ENCODE measurements at regions not wholly inside any gene's neighbourhood (a gene's known extent, or its start where the extent isn't known, plus 50 kb on each side); places are given as distances from the start of the nearest gene placed in this dataset.
"Not testable (repeated sequence)": the region's sequence is repeated elsewhere in the genome, so short reads cannot be mapped to it uniquely, and the experiment has no call there.

DNA sequence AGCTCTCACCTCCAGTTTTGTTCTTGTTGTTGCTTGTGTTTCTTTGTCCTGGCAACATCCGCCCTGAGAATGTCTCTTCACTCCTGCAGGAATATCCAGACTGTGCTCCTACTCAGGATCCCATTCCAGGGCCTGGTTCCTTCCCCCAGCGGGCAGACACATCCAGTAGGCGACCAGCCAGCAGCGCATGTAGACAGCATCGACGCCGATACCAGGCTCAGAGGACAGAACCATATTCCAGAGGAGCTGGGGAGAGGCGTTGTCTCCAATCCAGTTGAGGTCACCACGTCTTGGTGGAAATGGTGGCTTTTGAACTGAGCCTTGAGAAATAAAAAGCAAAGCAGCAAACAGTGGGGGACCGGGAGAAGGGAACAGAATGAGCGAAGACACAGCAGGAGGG, 114.6 kb upstream of the THBS2 start:
- H3K4me3 ChIP-seq (ENCODE audit: low read depth, low read length) = no peak overlapping the region
- TF ChIP-seq, protein P1, sequence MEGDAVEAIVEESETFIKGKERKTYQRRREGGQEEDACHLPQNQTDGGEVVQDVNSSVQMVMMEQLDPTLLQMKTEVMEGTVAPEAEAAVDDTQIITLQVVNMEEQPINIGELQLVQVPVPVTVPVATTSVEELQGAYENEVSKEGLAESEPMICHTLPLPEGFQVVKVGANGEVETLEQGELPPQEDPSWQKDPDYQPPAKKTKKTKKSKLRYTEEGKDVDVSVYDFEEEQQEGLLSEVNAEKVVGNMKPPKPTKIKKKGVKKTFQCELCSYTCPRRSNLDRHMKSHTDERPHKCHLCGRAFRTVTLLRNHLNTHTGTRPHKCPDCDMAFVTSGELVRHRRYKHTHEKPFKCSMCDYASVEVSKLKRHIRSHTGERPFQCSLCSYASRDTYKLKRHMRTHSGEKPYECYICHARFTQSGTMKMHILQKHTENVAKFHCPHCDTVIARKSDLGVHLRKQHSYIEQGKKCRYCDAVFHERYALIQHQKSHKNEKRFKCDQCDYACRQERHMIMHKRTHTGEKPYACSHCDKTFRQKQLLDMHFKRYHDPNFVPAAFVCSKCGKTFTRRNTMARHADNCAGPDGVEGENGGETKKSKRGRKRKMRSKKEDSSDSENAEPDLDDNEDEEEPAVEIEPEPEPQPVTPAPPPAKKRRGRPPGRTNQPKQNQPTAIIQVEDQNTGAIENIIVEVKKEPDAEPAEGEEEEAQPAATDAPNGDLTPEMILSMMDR (IDR thresholded peaks at IDR 0.05; ENCODE audit: low read depth, low read length) = no peak

DNA sequence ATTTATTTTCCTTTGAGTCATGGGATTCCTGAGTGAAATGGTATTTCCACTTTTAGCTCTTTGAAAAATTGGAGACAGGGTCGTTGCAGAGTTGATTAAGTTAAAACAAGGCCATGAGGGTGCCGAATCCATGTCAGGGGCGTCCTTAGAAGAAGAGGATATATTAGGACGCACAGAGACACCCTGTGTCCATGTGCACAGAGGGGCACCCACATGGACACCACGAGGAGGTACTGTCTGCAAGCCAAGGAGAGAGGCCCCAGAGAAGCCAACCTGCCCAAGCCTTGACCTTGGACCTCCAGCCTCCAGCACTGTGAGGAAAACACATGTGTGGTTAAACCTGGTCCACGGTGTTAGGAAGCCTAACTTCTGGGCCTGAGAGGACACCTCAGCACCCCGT, 113.9 kb upstream of the THBS2 start:
- TF ChIP-seq, protein P1 (IDR thresholded peaks at IDR 0.05; ENCODE audit: low read depth, low read length) = no peak

DNA sequence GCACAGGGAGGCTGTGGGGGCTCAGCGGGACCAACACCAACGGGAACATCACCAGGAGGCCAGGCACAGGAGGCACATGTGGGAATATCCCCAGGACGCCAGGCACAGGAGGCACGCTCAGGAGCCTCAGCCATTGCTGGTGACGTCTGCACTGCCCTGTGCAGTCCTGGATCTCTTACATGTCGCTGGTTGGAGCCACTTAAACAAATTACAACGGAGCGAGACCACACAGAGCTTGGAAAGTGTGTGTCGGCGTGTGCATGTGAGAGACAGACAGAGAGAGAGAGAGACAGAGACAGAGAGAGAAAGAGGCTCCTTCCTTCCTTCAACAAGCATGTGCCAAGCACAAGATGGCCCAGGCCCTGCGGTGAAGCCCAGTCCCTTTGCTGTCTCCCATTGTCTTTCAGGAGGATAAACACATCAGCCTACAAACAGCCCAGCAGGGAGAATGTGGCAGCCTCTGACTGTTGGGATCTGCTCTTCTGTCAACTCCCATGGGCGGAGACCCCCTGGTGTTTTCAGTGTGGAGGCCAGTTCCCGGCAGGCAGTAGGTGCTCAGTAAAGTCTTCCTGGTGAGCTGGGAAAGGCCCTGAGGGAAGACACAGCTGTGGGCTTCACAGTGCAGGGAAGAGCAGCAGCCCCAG, 112.7 kb upstream of the THBS2 start:
- TF ChIP-seq, protein P1 (IDR thresholded peaks at IDR 0.05; ENCODE audit: low read depth, low read length) = no peak
- H3K4me3 ChIP-seq (ENCODE audit: low read depth, low read length) = no peak overlapping the region

More for the DNA sequence above, 113.9 kb upstream of the THBS2 start:
- no peak overlapping the region for H3K4me3 ChIP-seq (ENCODE audit: low read depth, low read length)

DNA sequence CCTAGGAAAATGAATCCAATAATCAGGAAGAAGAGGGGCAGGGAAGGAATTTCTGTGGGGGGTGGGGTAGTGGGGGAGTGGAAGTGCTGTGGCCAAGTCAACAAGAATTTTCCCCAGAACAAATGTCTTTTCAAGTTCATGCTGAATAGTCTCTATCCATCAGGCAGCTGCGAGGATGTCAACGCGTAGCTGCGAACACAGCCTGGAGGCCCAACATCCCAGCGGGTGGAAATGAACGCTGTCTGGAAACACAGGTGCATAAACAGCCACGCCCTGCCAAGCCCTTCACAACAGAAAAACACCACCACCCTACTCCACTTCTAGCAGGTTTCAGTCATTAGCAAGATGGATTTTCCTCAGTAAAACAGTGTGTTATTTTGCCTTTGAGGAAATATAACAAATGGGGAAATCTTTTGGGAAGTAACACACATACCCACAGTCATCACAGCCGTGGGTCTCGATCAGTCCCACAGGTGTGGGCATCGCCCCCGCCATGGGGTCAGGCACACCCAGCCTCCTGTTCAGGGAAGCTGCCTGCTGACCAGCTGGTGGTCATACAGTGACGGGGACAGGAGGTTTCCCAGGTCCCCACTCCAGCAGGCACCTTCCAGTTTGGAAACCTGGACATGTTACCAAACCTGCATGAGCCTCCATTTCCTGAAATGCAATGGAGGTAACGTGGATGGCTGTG, 112.1 kb upstream of the THBS2 start:
- H3K4me3 ChIP-seq (ENCODE audit: low read depth, low read length) = no peak overlapping the region
- TF ChIP-seq, protein P1 (IDR thresholded peaks at IDR 0.05; ENCODE audit: low read depth, low read length) = no peak

DNA sequence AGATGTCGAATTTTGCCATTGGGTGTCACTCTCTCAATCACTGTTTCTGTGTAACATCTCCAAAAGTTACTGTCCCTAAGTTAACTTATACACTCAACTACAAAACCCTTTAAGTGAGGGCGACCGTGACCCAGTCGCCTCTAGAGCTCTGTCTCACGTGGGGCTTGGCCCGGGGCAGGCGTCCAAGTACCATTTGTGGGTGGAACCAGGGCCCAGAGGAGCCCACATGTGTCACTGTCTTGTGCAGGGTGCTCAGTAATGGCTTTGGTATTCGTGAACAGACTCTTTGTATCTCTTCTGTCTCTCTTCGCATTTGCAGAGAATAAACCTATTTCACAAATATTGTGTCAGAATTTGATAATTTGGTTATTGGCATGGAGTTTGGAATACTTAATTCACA, 109.9 kb upstream of the THBS2 start:
- TF ChIP-seq, protein P1 (IDR thresholded peaks at IDR 0.05; ENCODE audit: low read depth, low read length) = no peak
- H3K4me3 ChIP-seq (ENCODE audit: low read depth, low read length) = no peak overlapping the region

DNA sequence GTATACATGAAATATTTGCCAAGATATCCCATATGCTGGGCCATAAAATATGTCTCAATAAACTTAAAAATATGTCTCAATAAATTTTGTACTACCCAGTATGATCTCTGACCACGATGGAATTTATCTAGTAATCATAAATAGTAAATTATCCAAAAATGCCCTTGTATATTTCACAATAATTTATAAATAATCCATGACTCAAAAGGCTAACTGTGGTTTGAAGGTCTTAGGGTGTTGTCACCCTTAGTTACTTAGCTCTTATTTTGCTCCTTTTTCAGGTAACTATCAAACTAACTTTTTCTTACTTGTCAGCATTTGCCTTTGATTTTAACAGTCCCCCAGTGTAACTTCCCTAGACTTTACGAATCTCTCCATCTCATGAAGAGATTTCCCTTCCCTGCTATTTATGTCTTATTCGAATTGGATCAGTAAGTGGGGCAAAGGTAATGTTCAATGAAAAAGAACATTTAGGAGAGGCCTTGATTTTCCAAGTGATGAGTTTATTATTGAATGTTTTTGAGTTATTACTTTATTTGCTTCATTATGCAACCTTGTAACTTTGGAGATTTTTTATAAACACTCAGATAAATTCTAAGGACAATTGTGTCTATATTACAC, 109.0 kb upstream of the THBS2 start:
- no peak overlapping the region for H3K4me3 ChIP-seq (ENCODE audit: low read depth, low read length)
- TF ChIP-seq, protein P1 (IDR thresholded peaks at IDR 0.05; ENCODE audit: low read depth, low read length) = no peak

DNA sequence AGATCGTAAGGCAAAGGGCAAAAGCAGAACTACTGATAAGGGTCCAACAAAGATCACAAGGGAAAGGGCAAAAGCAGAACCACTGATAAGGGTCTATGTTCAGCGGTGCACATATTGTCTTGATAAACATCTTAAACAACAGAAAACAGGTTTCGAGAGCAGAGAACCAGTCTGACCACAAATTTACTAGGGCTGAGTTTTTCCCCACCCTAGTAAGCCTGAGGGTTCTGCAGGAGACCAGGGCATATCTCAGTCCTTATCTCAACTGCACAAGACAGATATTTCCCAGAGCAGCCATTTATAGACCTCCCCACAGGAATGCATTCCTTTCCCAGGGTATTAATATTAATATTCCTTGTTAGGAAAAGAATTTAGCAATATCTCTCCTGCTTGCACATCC, 101.4 kb upstream of the THBS2 start:
- not testable (repeated sequence) for H3K4me3 ChIP-seq (ENCODE audit: low read depth, low read length)
